Liver (tissue), 8 donors: ENCODE measurements at regions not wholly inside any gene's neighbourhood (a gene's known extent, or its start where the extent isn't known, plus 50 kb on each side); places are given as distances from the start of the nearest gene placed in this dataset.

ENCODE experiments used
- DNase-seq: peaks from one replicate; pipeline ENCODE4 v3.0.0-alpha.2; 2017; ENCODE audit warnings: low spot score
- H3K27ac ChIP-seq, 2 donors: one replicate each; pipeline ENCODE4 v1.7.0; 2013; ENCODE audit warnings: inconsistent platforms in 2 of 2, low read length in 2 of 2, control low read depth in 1 of 2, low read depth in 1 of 2, mild to moderate bottlenecking in 1 of 2
- H3K27me3 ChIP-seq, 4 donors: one replicate each; pipeline versions ENCODE4 v1.6.1 to v1.7.0; 2013; ENCODE audit warnings: low read length in 3 of 4, inconsistent platforms in 1 of 4, mild to moderate bottlenecking in 1 of 4, moderate library complexity in 1 of 4; ENCODE audit not compliant: control insufficient read depth in 4 of 4, insufficient read depth in 4 of 4
- H3K36me3 ChIP-seq, 4 donors: one replicate each; pipeline versions ENCODE4 v1.6.1 to v1.7.0; 2013; ENCODE audit warnings: low read length in 3 of 4, mild to moderate bottlenecking in 3 of 4, low read depth in 1 of 4, moderate library complexity in 1 of 4; ENCODE audit not compliant: control insufficient read depth in 4 of 4, insufficient read depth in 3 of 4
- H3K4me1 ChIP-seq, 4 donors: one replicate each; pipeline versions ENCODE4 v1.6.1 to v1.7.0; 2013; ENCODE audit warnings: low read length in 3 of 4, mild to moderate bottlenecking in 3 of 4, moderate library complexity in 1 of 4; ENCODE audit not compliant: control insufficient read depth in 4 of 4, insufficient read depth in 4 of 4
- H3K4me3 ChIP-seq, 3 donors: one replicate each; pipeline versions ENCODE4 v1.6.1 to v1.7.0; 2013; ENCODE audit warnings: low read length in 3 of 3, control low read depth in 1 of 3, low read depth in 1 of 3, mild to moderate bottlenecking in 1 of 3
- H3K9ac ChIP-seq, 2 donors: one replicate each; pipeline ENCODE4 v1.7.0; 2013; ENCODE audit warnings: low read length in 2 of 2, mild to moderate bottlenecking in 2 of 2, moderate library complexity in 2 of 2, control low read depth in 1 of 2, low read depth in 1 of 2
- H3K9me3 ChIP-seq, 4 donors: one replicate each; pipeline versions ENCODE4 v1.6.1 to v1.7.0; 2013; ENCODE audit warnings: low read length in 3 of 4; ENCODE audit not compliant: control insufficient read depth in 4 of 4
- ATF3 ChIP-seq: IDR thresholded peaks from 2 replicates; pipeline ENCODE4 v1.6.1; 2016; ENCODE audit warnings: antibody characterized with exemption
- EGR1 ChIP-seq, 2 donors: IDR thresholded peaks; 2 replicates each; pipeline ENCODE4 v1.6.1; 2016 to 2018; ENCODE audit warnings: antibody characterized with exemption in 2 of 2, low read depth in 2 of 2
- FOXA1 ChIP-seq: IDR thresholded peaks from 2 replicates; pipeline ENCODE4 v1.6.1; 2016; ENCODE audit warnings: antibody characterized with exemption
- FOXA2 ChIP-seq: IDR thresholded peaks from 2 replicates; pipeline ENCODE4 v1.6.1; 2016; ENCODE audit warnings: antibody characterized with exemption
- GABPA ChIP-seq, 2 donors: IDR thresholded peaks in 1 of 2; conservative IDR thresholded peaks in 1 of 2; 2 replicates each; pipeline ENCODE4 v1.6.1; 2016; ENCODE audit warnings: antibody characterized with exemption in 2 of 2, mild to moderate bottlenecking in 1 of 2, moderate library complexity in 1 of 2
- HNF4A ChIP-seq, 2 donors: conservative IDR thresholded peaks; 2 replicates each; pipeline ENCODE4 v1.6.1; 2016; ENCODE audit warnings: antibody characterized with exemption in 2 of 2, mild to moderate bottlenecking in 2 of 2
- HNF4G ChIP-seq: IDR thresholded peaks from 2 replicates; pipeline ENCODE4 v1.6.1; 2016; ENCODE audit warnings: antibody characterized with exemption
- JUND ChIP-seq, 2 donors: IDR thresholded peaks; 2 replicates each; pipeline ENCODE4 v1.6.1; 2016; ENCODE audit warnings: antibody characterized with exemption in 2 of 2
- MAX ChIP-seq: IDR thresholded peaks from 2 replicates; pipeline ENCODE4 v1.6.1; 2016; ENCODE audit warnings: antibody characterized with exemption
- NR2F2 ChIP-seq: IDR thresholded peaks from 2 replicates; pipeline ENCODE4 v1.6.1; 2016; ENCODE audit warnings: antibody characterized with exemption
- RAD21 ChIP-seq, 2 donors: IDR thresholded peaks; 2 replicates each; pipeline ENCODE4 v1.6.1; 2016; ENCODE audit warnings: antibody characterized with exemption in 2 of 2, mild to moderate bottlenecking in 2 of 2
- REST ChIP-seq: IDR thresholded peaks from 2 replicates; pipeline ENCODE4 v1.6.1; 2016; ENCODE audit warnings: antibody characterized with exemption, mild to moderate bottlenecking
- RXRA ChIP-seq, 2 donors: IDR thresholded peaks; 2 replicates each; pipeline ENCODE4 v1.6.1; 2017 to 2018; ENCODE audit warnings: antibody characterized with exemption in 2 of 2, mild to moderate bottlenecking in 1 of 2
- SP1 ChIP-seq: IDR thresholded peaks from 2 replicates; pipeline ENCODE4 v1.6.1; 2018; ENCODE audit warnings: antibody characterized with exemption, mild to moderate bottlenecking
- TAF1 ChIP-seq: conservative IDR thresholded peaks from 2 replicates; pipeline ENCODE4 v1.6.1; 2016; ENCODE audit warnings: antibody characterized with exemption, mild to moderate bottlenecking
- YY1 ChIP-seq: IDR thresholded peaks from 2 replicates; pipeline ENCODE4 v1.6.1; 2016; ENCODE audit warnings: antibody characterized with exemption, mild to moderate bottlenecking
- ZBTB33 ChIP-seq: IDR thresholded peaks from 2 replicates; pipeline ENCODE4 v1.6.1; 2016; ENCODE audit warnings: antibody characterized with exemption
- WGBS: extraction: QIAGEN DNeasy Blood & Tissue Kit; methylation state at CpG from one replicate; pipeline ENCODE4 v1.1.7; 2013; 5-methylcytosine and 5-hydroxymethylcytosine counted together
- TF ChIP-seq, protein P1 (sequence below): fragments of 150-350 bp; IDR thresholded peaks from 2 replicates; pipeline ENCODE4 v1.5.1; 2017; ENCODE audit warnings: improper control_type of control experiment, low read depth, low read length; ENCODE audit not compliant: missing input control
- donor health status: healthy.
- donor health status: healthy.
- donor health status: healthy.
- donor health status: healthy.
- donor health status: healthy.

DNA sequence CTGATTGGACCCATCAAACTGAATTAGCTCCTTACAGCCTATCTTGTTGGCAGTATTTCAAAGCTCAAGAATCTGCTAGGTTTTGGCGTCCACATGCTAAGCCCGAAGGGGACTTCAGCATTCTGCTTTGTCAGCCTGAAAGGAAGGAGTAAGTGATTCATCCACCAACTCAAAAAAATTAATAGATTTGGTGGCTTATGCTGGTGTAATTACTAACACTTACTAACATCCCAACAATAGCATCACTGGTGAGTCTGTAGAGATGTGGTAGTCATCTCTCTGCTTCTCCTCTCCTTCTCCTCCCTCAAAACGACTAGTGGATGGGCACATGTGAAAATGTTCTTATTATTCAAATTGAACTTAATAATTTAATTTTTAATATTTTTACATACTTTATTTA is 53.8 kb upstream of the EGR2 start:
- 80% methylated on average over 3 of the region's 3 CpGs for WGBS
- Histone ChIP-seq H3K27ac (no peak overlapping the region), H3K9me3 (no peaks in the 10 kb centered on the region), H3K27me3 (peaks cover 0 to 2% (median 0%) of the 10 kb centered on the region in 4 donors), H3K9ac (no peak overlapping the region), H3K36me3 (no peaks in the 10 kb centered on the region), H3K4me1 (no peaks in the 10 kb centered on the region), H3K4me3 (no peak overlapping the region)
- DNase-seq, result no peak
- TF ChIP-seq GABPA (IDR thresholded peaks at IDR 0.05 in 1 of 2, conservative IDR thresholded peaks at IDR 0.05 in 1 of 2), result no peak
- no peak for TF ChIP-seq JUND (IDR thresholded peaks at IDR 0.05)
- no peak for TF ChIP-seq FOXA1
- no peak for TF ChIP-seq TAF1
- TF ChIP-seq REST, result no peak
- TF ChIP-seq NR2F2, result no peak
- TF ChIP-seq HNF4A (conservative IDR thresholded peaks at IDR 0.05), result no peak
- TF ChIP-seq EGR1 (IDR thresholded peaks at IDR 0.05; ENCODE audit: low read depth in 2 of 2), result no peak
- TF ChIP-seq RXRA (IDR thresholded peaks at IDR 0.05), result no peak
- TF ChIP-seq ATF3, result no peak
- no peak for TF ChIP-seq SP1

- no peak overlapping the region for H3K4me3 ChIP-seq
- TF ChIP-seq NR2F2 (no peak), FOXA2 (no peak), HNF4A (conservative IDR thresholded peaks at IDR 0.05) (no peak), ZBTB33 (no peak), HNF4G (no peak), SP1 (no peak), JUND (IDR thresholded peaks at IDR 0.05) (no peak), REST (no peak), YY1 (no peak), ATF3 (no peak), EGR1 (IDR thresholded peaks at IDR 0.05; ENCODE audit: low read depth in 2 of 2) (no peak), FOXA1 (no peak), RAD21 (IDR thresholded peaks at IDR 0.05) (no peak), MAX (no peak), GABPA (IDR thresholded peaks at IDR 0.05 in 1 of 2, conservative IDR thresholded peaks at IDR 0.05 in 1 of 2) (no peak), TAF1 (no peak), RXRA (IDR thresholded peaks at IDR 0.05) (no peak)
- TF ChIP-seq, protein P1, sequence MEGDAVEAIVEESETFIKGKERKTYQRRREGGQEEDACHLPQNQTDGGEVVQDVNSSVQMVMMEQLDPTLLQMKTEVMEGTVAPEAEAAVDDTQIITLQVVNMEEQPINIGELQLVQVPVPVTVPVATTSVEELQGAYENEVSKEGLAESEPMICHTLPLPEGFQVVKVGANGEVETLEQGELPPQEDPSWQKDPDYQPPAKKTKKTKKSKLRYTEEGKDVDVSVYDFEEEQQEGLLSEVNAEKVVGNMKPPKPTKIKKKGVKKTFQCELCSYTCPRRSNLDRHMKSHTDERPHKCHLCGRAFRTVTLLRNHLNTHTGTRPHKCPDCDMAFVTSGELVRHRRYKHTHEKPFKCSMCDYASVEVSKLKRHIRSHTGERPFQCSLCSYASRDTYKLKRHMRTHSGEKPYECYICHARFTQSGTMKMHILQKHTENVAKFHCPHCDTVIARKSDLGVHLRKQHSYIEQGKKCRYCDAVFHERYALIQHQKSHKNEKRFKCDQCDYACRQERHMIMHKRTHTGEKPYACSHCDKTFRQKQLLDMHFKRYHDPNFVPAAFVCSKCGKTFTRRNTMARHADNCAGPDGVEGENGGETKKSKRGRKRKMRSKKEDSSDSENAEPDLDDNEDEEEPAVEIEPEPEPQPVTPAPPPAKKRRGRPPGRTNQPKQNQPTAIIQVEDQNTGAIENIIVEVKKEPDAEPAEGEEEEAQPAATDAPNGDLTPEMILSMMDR, result no peak
- DNase-seq, result no peak
- WGBS, result 80% methylated on average over 1 of the region's 1 CpG
- no peaks in the 10 kb centered on the region for H3K36me3 ChIP-seq
- H3K9ac ChIP-seq, result no peak overlapping the region
- H3K27ac ChIP-seq, result no peak overlapping the region
- H3K9me3 ChIP-seq, result no peaks in the 10 kb centered on the region
- no peaks in the 10 kb centered on the region for H3K4me1 ChIP-seq
- peaks cover 0 to 2% (median 0%) of the 10 kb centered on the region in 4 donors for H3K27me3 ChIP-seq
Measured at GRCh38 chr10:62866941-62867340, 50.8 kb upstream of the EGR2 start.
